ENCODE measurements at regions not wholly inside any gene's neighbourhood (a gene's known extent, or its start where the extent isn't known, plus 50 kb on each side); places are given as distances from the start of the nearest gene placed in this dataset.
"Not testable (repeated sequence)": the region's sequence is repeated elsewhere in the genome, so short reads cannot be mapped to it uniquely, and the experiment has no call there.

DNA sequence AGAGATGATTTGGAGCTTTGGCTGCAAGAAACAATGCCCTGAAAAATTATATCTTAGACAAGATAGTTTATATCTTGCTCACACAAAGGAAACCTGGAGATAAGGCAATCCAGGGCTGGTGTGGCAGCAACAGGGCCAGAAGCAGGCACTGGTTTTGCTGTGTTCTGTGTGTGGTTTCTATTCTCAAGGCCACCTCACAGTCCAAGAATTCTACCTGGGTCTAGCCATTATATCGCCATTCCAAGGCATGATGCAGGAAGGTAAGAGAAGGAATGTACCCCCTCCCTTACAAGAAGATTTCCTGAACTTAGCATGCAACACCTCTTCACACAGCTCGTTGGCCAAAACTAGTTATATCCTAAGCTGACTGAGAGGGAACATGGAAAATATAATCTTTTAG, 74.5 kb upstream of the MEGF10 start:
- no peak for DNase-seq (ENCODE audit: low spot score)

DNA sequence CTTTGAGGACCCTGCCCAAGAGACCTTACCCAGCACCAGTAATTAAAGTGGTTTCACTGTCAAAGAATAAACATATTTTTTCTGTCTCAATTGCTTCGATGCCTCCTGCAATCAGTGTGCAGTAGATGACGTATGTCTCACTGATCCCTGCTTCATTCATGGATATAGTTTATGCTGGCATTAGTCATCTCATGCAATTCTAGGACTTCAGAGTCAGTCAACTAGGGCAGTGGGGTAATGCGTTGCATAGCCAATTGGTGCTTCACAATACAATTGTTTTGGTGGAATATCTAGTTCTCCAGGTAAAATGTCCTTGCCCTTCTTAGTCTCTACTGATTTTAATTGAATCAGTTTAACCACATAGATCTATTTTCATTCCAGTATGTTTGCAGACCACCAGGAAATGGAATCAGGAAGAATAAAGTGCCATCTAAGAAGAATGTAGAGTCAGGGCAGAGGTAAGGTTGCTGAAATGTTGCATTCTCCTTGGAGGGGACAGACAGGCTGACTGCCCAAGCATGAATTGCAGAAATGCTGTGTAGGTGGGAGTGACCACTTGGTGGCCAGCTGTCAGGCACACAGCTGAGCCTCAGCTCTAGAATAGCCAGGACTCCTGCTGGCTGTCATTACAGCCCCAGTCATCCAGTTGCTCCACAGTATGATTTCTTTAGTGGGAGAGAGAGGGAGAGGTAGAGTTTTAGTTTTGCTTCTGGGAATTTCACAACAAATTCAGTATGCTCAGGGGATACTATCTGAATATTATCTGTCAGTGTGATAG, 73.5 kb upstream of the MEGF10 start:
- no peak for DNase-seq (ENCODE audit: low spot score)

DNA sequence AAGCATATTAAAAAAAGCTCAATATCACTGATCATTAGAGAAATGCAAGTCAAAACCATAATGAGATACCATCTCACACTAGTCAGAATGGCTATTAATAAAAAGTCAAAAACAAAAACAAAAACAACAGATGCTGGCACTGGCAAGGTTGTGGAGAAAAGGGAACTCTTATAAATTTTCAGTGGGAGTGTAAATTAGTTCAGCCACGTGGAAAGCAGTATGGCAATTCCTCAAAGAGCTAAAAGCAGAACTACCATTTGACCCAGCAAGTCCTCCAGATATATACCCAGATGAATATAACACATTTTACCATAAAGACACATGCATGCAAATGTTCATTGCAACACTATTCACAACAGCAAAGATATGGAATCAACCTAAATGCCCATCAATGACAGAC, 68.7 kb upstream of the MEGF10 start:
- not testable (repeated sequence) for DNase-seq (ENCODE audit: low spot score)

DNA sequence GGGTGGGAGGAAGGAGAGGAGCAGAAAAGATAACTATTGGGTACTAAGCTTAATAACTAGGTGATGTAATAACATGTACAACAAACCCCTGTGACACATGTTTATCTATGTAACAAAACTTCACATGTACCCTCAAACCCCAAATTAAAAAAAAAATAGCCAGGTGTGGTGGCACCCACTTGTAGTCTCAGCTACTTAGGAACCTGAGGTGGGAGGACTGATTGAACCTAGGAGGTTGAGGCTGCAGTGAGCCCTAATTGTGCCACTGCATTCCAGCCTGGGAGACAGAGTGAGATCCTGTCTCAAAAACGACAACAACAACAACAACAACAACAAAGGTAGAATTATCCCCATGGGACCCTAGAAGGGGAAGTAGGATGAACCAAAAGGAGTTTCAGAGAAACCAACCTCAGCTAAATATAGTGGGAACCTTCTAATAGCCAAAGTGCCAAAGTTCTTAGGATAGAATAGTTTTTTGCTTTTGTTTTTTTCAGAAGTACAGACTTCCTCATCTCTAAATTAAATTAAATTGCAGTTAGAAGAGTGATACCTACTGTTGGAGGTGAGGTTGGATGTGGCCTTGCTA, 67.9 kb upstream of the MEGF10 start:
- not testable (repeated sequence) for DNase-seq (ENCODE audit: low spot score)

DNA sequence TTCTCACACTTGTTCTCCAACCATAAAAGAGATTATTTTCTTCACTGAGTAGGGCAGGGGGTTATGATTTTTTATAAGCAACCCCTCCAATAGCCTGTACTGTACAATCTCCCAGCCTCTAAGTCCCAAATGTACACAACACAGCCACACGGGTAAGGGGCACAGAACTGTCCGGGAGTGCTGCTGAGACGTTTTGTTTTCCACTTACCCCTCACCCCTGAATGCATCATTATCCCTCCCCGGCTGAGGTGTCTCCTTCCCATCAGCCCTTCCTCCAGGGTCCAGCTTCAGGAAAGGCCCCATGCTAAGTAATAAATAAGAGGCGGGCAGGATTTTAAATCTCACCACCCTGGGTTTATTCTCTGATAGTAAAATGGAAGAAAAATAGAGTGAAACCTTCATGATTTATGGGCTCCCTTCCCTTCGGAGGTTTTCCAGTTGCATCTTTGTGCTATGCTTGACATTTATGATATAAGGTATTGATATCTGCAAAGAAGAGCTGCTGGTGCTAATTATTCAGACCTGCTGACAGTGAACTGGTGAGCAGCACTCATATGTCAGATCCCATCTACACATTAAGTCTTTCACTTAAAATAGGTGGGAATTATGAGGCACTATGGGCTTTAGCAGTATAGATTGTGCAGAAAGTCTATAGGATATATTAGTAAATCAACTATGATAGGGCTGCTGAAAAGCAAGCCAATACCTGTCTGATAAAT, 67.2 kb upstream of the MEGF10 start:
- DNase-seq (ENCODE audit: low spot score), result no peak

DNA sequence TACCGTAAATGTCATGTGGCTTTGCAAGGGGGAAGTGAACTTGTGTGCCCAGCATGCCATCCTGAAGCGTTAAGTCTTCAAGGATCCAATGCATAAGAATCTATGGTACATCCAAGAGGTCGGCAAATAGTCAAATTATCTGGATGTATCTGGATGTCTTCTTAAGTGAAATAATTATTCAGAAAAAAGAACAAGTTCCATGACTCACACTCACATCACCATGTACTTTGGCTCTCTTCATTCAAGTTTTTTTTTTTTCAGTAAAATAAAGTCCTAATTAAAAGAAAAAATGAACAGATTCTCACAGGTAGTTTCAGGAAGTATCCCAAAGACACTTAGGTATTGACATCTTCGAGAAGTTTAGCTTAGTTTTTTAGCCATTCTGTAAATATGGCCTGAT, 62.7 kb upstream of the MEGF10 start:
- DNase-seq (ENCODE audit: low spot score), result no peak

DNA sequence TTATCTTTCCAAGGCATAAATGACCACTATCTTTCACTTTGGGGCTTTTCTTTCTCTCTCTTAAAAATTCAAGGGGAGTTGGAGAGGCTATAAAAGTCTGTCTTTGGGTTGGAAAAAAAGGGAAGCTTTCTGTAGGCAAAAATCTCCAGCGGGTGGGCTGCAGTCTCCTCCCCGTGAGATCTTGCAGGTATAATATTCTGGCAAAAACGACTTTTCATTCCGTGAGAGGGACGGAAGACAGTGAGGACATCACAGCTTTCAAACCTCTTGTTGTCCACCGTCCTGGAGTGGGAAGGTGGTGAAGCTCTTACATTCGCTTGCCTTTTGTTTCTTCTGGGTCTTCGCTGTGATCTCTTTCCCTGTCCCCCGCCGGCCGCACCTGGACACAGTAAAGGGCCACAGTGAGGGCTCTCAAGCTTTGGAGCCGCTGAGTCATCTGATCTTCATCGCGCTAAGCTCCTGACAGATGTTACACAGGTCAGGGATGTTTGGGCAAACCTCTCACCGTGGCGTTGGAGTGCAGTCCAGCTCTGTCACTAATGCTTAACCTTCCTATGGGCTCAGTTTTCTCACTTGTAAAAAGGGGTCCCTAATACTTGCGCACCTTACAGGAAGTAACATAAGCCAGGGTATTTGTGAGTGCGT, 61.9 kb upstream of the MEGF10 start:
- no peak for DNase-seq (ENCODE audit: low spot score)

DNA sequence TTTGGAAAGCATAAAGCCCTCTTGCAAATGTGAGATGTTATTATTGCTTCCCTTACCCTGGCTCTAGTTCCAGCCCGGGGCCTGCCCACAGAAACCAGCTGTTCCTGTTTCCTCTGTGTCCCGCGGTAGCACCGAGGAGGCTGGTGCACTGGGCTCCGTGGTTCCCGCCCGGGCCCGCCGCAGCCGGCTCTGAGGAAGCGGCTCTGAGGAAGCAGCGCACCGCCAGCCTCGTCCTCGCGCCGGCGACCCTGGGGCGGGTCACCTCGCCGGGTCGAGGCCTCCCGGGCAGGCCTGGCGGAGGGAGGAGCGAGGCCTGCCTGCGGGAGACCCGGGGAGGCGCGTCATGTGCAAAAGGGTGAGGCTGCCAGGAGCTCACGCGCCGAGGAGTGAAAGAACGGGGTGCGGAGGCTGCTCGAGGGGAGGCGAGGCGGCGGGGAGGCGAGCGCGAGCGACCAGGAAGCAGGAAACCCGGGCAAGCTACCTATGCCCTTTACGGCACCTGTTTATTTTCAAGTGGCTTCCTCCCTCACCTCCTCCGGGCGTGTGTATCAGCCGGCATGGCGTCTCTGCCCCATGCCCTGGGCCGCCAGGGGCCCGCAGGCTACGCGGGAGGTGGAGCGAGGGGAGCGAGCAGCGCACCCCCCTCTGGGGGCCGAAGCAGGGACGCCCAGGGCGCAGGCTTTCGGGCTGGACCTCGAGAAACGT, 61.3 kb upstream of the MEGF10 start:
- no peak for DNase-seq (ENCODE audit: low spot score)

DNA sequence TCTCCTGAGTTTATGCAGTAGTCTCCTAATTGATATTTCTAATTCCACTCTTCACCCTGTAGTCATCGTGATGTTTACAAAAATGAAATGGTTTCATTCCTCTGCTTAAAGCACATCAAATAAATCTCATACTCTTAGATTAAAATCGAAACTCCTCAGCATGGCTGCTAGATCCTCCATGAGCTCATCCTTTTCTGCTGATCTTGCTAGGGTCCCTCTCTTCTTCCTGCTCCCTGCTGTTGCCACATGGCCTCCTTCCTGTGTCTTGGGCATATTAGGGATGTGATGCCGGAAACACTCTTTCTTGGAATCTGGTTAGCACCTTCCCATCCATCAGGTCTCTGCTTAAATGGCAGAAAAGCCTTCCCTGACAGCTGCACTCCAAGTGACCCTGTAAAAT, 59.5 kb upstream of the MEGF10 start:
- DNase-seq (ENCODE audit: low spot score), result no peak

DNA sequence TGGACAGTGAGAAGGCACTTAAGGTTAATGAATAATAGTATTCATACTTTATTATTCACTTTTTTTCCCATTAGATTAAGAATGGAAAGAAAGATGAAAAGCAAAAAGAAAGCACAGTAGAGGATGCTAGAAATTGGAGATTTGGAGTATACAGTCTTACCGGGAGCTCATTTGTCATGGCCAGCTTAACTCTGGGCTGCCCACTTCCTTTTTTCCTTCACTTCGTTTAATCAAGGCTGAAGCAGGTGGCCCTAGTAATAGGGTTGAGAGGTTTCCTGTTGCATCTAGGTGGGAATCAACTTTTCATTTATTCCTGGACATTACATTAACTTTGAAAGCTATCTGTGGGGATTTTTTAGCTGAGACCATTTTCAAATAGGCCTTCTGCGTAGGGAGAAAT, 57.0 kb upstream of the MEGF10 start:
- no peak for DNase-seq (ENCODE audit: low spot score)

DNA sequence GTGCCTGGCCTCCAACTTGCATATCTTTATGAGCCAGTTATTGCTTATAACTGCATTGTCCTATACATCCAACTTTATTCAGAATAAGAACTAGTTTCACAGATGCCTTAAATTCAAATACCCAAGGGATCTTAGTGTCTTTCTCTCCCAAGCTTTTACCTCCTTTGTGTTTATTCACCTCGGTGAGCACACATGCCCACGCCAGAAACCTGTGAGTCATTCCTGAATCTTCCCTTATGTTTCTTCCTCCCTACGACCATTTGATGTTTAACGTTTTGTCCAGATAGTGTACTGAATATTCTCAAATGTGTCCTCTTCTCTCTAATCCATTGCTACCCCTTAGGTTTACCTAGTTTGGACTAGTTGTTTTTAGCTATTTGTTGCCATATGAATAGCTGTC, 55.5 kb upstream of the MEGF10 start:
- DNase-seq (ENCODE audit: low spot score), result no peak

DNA sequence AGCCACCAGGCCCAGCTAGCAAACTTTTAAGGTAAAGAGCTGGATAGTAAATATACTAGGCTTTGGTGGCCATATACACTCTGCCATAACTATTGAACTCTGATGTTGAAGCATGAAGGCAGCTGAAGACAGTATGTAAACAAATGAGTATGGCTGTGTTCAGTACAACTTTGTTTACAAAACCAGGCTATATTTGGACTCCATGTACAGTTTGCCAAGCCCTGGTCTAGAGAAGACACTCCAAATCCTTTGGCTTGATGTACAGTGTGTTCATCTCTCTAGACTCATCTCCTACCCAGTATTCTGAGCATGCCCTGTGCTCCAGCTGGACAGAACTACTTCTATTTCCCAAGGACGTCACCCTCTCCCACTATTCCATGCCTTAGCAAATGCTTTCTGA, 54.3 kb upstream of the MEGF10 start:
- DNase-seq (ENCODE audit: low spot score), result no peak

All from NAMALWA (cell line).